K562 (cell line): ENCODE measurements at regions not wholly inside any gene's neighbourhood (a gene's known extent, or its start where the extent isn't known, plus 50 kb on each side); places are given as distances from the start of the nearest gene placed in this dataset.

Experiments
- ATAC-seq: fragments of 200-7000 bp; cut with Tn5 transposase; 3 replicates; pipeline ENCODE4 v1.9.1; 2020; ENCODE audit warnings: moderate library complexity
- BruUV-seq: library from RNA; stranded (reverse); fragments of 400-500 nt; replicated peaks from 2 replicates; lab custom pipeline; 2021; lab: Mats Ljungman, UMichigan
- CTCF ChIA-PET: fragments of 300-600 bp; formaldehyde crosslinking; extraction: SDS; loops from one replicate; lab custom pipeline; 2021; ENCODE audit warnings: low intra/inter-chr PET ratio; lab: Yijun Ruan, JAX
- POLR2A ChIA-PET: fragments of 300-600, 350-650 bp; sonication (Branson Sonifier 250); formaldehyde crosslinking; extraction: SDS; loops from one replicate; lab custom pipeline; 2021; ENCODE audit warnings: antibody characterized with exemption, inconsistent platforms; lab: Yijun Ruan, JAX
- DNase-seq, 4 experiments: peaks; one replicate each; pipeline versions ENCODE4 v3.0.0 to v3.0.0-alpha.2; 2011 to 2018; ENCODE audit warnings: low spot score in 3 of 4, mixed read lengths in 3 of 4; ENCODE audit errors: extremely low read depth in 1 of 4
- FAIRE-seq: peaks from 2 replicates; lab custom pipeline; 2011; peaks lifted over from hg19 to GRCh38; lab: Jason Lieb, UNC
- H2AFZ ChIP-seq: 2 replicates; pipeline ENCODE4 v1.6.0; 2011; ENCODE audit warnings: low read depth, low read length, control low read depth, inconsistent platforms
- H3K27ac ChIP-seq: fragments of 200-600 bp; 3 replicates; pipeline ENCODE4 v1.8.0; 2011; ENCODE audit warnings: low read depth, mild to moderate bottlenecking, control low read depth, inconsistent platforms, low read length, moderate library complexity, mixed read lengths; ENCODE audit errors: extremely low read depth
- H3K27me3 ChIP-seq, 2 experiments: fragments of 300-600 bp in 1 of 2; 2 replicates in 1 of 2; 3 replicates in 1 of 2; pipeline versions ENCODE4 v1.6.0 to v1.8.0; 2011; ENCODE audit warnings: inconsistent platforms in 2 of 2, low read length in 2 of 2, mild to moderate bottlenecking in 1 of 2, mixed read lengths in 1 of 2, moderate library complexity in 1 of 2; ENCODE audit not compliant: control insufficient read depth in 2 of 2, insufficient read depth in 2 of 2
- H3K36me3 ChIP-seq: fragments of 300-600 bp; 3 replicates; pipeline ENCODE4 v1.8.0; 2011; ENCODE audit warnings: mild to moderate bottlenecking, low read length, inconsistent platforms; ENCODE audit not compliant: control insufficient read depth, insufficient read depth
- H3K4me1 ChIP-seq, 2 experiments: fragments of 200-600 bp in 1 of 2; replicated peaks in 1 of 2; 2 replicates in 1 of 2; 3 replicates in 1 of 2; pipeline versions ENCODE4 v1.5.1 to v1.8.0; 2011; ENCODE audit warnings: inconsistent platforms in 2 of 2, low read length in 2 of 2, mild to moderate bottlenecking in 1 of 2, mixed read lengths in 1 of 2, moderate library complexity in 1 of 2; ENCODE audit not compliant: control insufficient read depth in 2 of 2, insufficient read depth in 2 of 2
- H3K4me2 ChIP-seq: 2 replicates; pipeline ENCODE4 v1.6.1; 2011; ENCODE audit warnings: low read length, control low read depth, inconsistent platforms, mixed read lengths; ENCODE audit not compliant: insufficient read depth
- H3K4me3 ChIP-seq: fragments of 200-600 bp; sonication (generic), shearing (Covaris generic); 2 replicates; pipeline ENCODE4 v1.5.1; 2016; ENCODE audit warnings: control low read depth, inconsistent platforms
- H3K79me2 ChIP-seq: fragments of 200-600 bp; 3 replicates; pipeline ENCODE4 v1.8.0; 2011; ENCODE audit warnings: low read length, inconsistent platforms; ENCODE audit not compliant: control insufficient read depth, insufficient read depth
- H3K9ac ChIP-seq, 2 experiments: 2 replicates each; pipeline versions ENCODE4 v1.6.0 to v1.6.1; 2011; ENCODE audit warnings: low read depth in 2 of 2, low read length in 2 of 2, control low read depth in 1 of 2, inconsistent platforms in 1 of 2, mild to moderate bottlenecking in 1 of 2, mixed read lengths in 1 of 2; ENCODE audit not compliant: insufficient read depth in 1 of 2
- H3K9me1 ChIP-seq: one replicate; pipeline ENCODE4 v1.6.0; 2011; ENCODE audit warnings: inconsistent platforms, mild to moderate bottlenecking, low read length, moderate library complexity; ENCODE audit not compliant: control insufficient read depth, insufficient read depth
- H3K9me3 ChIP-seq: replicated peaks from 2 replicates; pipeline ENCODE4 v1.5.1; 2011; ENCODE audit warnings: low read depth, low read length, inconsistent platforms; ENCODE audit not compliant: control insufficient read depth, insufficient read depth
- H4K20me1 ChIP-seq: replicated peaks from 2 replicates; pipeline ENCODE4 v1.6.1; 2011; ENCODE audit warnings: low read length, inconsistent platforms, mixed read lengths; ENCODE audit not compliant: control insufficient read depth, insufficient read depth
- PHF21A ChIP-seq: fragments of 450-650 bp; IDR thresholded peaks from 2 replicates; pipeline ENCODE4 v1.6.1; 2017; ENCODE audit warnings: low read depth, borderline replicate concordance
- RREB1 ChIP-seq: fragments of 250-450 bp; sonication (Bioruptor Pico); IDR thresholded peaks from 2 replicates; pipeline ENCODE4 v1.4.0; 2020
- TAF15 ChIP-seq: fragments of 200-400 bp; formaldehyde crosslinking; IDR thresholded peaks from 2 replicates; pipeline ENCODE4 v1.6.1; 2017; ENCODE audit warnings: mild to moderate bottlenecking, low read depth, low read length, moderate library complexity
- TAF9B ChIP-seq: fragments of 450-650 bp; IDR thresholded peaks from 2 replicates; pipeline ENCODE4 v1.6.1; 2018; ENCODE audit warnings: mild to moderate bottlenecking; ENCODE audit not compliant: partially characterized antibody
- ZNF24 ChIP-seq: fragments of 450-650 bp; IDR thresholded peaks from 2 replicates; pipeline ENCODE4 v1.6.1; 2016
- whole genome bisulfite sequencing: fragments of 100-300 bp; shearing (Covaris generic); methylation state at CpG from one replicate; pipeline ENCODE4 v1.1.6; 2016; ENCODE audit warnings: low coverage, mixed read lengths; ENCODE audit not compliant: insufficient coverage; ENCODE audit errors: missing lambda C conversion rate; 5-methylcytosine and 5-hydroxymethylcytosine counted together
- in situ Hi-C: fragments of 300-500 bp; cut with MboI; formaldehyde crosslinking; loops from 4 replicates; pipeline ENCODE4 v1.15.0; 2018; ENCODE audit warnings: inconsistent platforms, mixed read lengths
- intact Hi-C: fragments of 100-400 bp; cut with micrococcal nuclease; formaldehyde crosslinking; loops from 2 replicates; pipeline ENCODE4 v1.14.2; 2022
- TF ChIP-seq, protein P1 (sequence below): fragments of 450-650 bp; conservative IDR thresholded peaks from 2 replicates; pipeline ENCODE4 v1.6.1; 2016; ENCODE audit warnings: missing genetic modification characterization, low read depth, mild to moderate bottlenecking, control low read depth, missing compliant biosample characterization

GRCh38 chr5:103425686-103426454, 136.7 kb downstream of the NUDT12 start:
- no peak for ATAC-seq
- H3K9me3 ChIP-seq, result no peaks in the 10 kb centered on the region
- H3K4me3 ChIP-seq, result no peak overlapping the region
- TF ChIP-seq TAF9B (no peak), RREB1 (CRISPR knock-in tag) (no peak), ZNF24 (no peak), TAF15 (no peak), PHF21A (no peak)
- TF ChIP-seq, protein P1, sequence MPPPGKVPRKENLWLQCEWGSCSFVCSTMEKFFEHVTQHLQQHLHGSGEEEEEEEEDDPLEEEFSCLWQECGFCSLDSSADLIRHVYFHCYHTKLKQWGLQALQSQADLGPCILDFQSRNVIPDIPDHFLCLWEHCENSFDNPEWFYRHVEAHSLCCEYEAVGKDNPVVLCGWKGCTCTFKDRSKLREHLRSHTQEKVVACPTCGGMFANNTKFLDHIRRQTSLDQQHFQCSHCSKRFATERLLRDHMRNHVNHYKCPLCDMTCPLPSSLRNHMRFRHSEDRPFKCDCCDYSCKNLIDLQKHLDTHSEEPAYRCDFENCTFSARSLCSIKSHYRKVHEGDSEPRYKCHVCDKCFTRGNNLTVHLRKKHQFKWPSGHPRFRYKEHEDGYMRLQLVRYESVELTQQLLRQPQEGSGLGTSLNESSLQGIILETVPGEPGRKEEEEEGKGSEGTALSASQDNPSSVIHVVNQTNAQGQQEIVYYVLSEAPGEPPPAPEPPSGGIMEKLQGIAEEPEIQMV (tag), result no peak
- no peak overlapping the region for H3K27ac ChIP-seq
- no peak overlapping the region for H3K9ac ChIP-seq
- intact Hi-C loops, result no loop called here
- WGBS, result 0% methylated on average over 3 of the region's 3 CpGs
- no peaks in the 10 kb centered on the region for H3K27me3 ChIP-seq
- H3K79me2 ChIP-seq, result no peaks in the 10 kb centered on the region
- H3K4me1 ChIP-seq, result no peaks in the 10 kb centered on the region; a peak in 1 of 5 replicates
- H2AFZ ChIP-seq, result no peak overlapping the region
- no peak for DNase-seq
- H3K9me1 ChIP-seq, result no peaks in the 10 kb centered on the region
- ChIA-PET CTCF (no interaction called here), POLR2A (interaction anchor here (0.8 kb wide), 1 partner anchor 163 kb away, joined by 3 read pairs; no protein-coding TSS in a partner anchor)
- no TSS peak for BruUV-seq
- FAIRE-seq, result no peak
- H3K4me2 ChIP-seq, result no peak overlapping the region
- H4K20me1 ChIP-seq, result no peaks in the 10 kb centered on the region
- no peaks in the 10 kb centered on the region for H3K36me3 ChIP-seq
- in situ Hi-C loops, result no loop called here
